ENCODE measurements at regions not wholly inside any gene's neighbourhood (a gene's known extent, or its start where the extent isn't known, plus 50 kb on each side); places are given as distances from the start of the nearest gene placed in this dataset.

DNA sequence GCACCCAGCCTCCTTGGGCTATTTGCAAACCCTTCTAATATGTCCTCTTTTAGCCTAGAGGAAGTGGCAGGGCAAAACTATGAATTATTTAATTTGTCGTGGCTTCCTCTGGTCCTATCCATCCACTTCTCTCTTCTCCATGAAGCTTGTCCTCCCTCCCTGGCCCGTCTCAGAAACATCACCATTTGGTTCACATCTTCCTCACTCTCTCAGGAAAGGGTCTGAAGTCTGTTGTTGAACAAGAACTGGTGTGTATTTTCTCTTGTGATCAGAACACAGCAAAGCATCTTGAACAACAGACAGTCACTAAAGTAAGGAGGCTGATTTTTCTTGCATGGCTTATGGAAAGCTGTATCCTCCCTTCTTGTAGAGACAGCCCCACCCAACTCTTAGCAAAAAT is 550.1 kb upstream of the NRP1 start:
- TF ChIP-seq POLR2AphosphoS5 (IDR thresholded peaks at IDR 0.05; ENCODE audit: low read depth, low read length): no peak
- no peak for TF ChIP-seq SIN3A (IDR thresholded peaks at IDR 0.05; ENCODE audit: borderline replicate concordance, insufficient read depth, low read length)
- no peak for TF ChIP-seq TAF1 (IDR thresholded peaks at IDR 0.05; ENCODE audit: borderline replicate concordance, insufficient read depth, low read length)

Data from PFSK-1 (cell line).